HepG2 (cell line): ENCODE measurements at regions not wholly inside any gene's neighbourhood (a gene's known extent, or its start where the extent isn't known, plus 50 kb on each side); places are given as distances from the start of the nearest gene placed in this dataset.

Experiments used
- AGO1 ChIP-seq: fragments of 200-400 bp; formaldehyde crosslinking; IDR thresholded peaks from 2 replicates; pipeline ENCODE4 v1.6.1; 2017; ENCODE audit warnings: mild to moderate bottlenecking, low read depth, low read length, moderate library complexity; ENCODE audit not compliant: poor library complexity, severe bottlenecking
- ELF3 ChIP-seq: IDR thresholded peaks from 2 replicates; pipeline ENCODE4 v1.6.1; 2016; ENCODE audit warnings: missing genetic modification reagents, missing compliant biosample characterization
- GPN1 ChIP-seq: sonication (generic); formaldehyde crosslinking; IDR thresholded peaks from 2 replicates; pipeline ENCODE4 v1.5.1; 2020; ENCODE audit warnings: missing genetic modification reagents, borderline replicate concordance
- HMG20A ChIP-seq: IDR thresholded peaks from 2 replicates; pipeline ENCODE4 v1.6.1; 2016; ENCODE audit warnings: borderline replicate concordance
- JUNB ChIP-seq: sonication (generic); formaldehyde crosslinking; IDR thresholded peaks from 2 replicates; pipeline ENCODE4 v1.8.0; 2022; ENCODE audit warnings: missing genetic modification reagents, mild to moderate bottlenecking, borderline replicate concordance
- NFE2L2 ChIP-seq: fragments of 150-350 bp; IDR thresholded peaks from 2 replicates; pipeline ENCODE4 v1.6.1; 2014; ENCODE audit warnings: low read length
- NR2F2 ChIP-seq: IDR thresholded peaks from 2 replicates; pipeline ENCODE4 v1.6.1; 2012; ENCODE audit warnings: low read depth, inconsistent platforms, borderline replicate concordance
- POGZ ChIP-seq: sonication (generic); formaldehyde crosslinking; IDR thresholded peaks from 2 replicates; pipeline ENCODE4 v1.4.0; 2020; ENCODE audit warnings: mild to moderate bottlenecking, missing genetic modification reagents
- POLR2G ChIP-seq: fragments of 200-400 bp; formaldehyde crosslinking; IDR thresholded peaks from 2 replicates; pipeline ENCODE4 v1.6.1; 2018; ENCODE audit warnings: mild to moderate bottlenecking, low read depth, low read length, moderate library complexity
- RBFOX2 ChIP-seq: fragments of 200-400 bp; formaldehyde crosslinking; IDR thresholded peaks from 2 replicates; pipeline ENCODE4 v1.6.1; 2017; ENCODE audit warnings: low read depth, mild to moderate bottlenecking, low read length
- SAP130 ChIP-seq: IDR thresholded peaks from 2 replicates; pipeline ENCODE4 v1.6.1; 2016; ENCODE audit warnings: low read depth
- SIN3B ChIP-seq: fragments of 150-350 bp; IDR thresholded peaks from 2 replicates; pipeline ENCODE4 v1.6.1; 2014; ENCODE audit warnings: low read length
- TAF15 ChIP-seq: fragments of 200-400 bp; formaldehyde crosslinking; IDR thresholded peaks from one replicate; pipeline ENCODE4 v1.6.1; 2018; ENCODE audit warnings: mild to moderate bottlenecking, low read depth, low read length; ENCODE audit not compliant: poor library complexity, severe bottlenecking
- ZFP62 ChIP-seq: sonication (generic); formaldehyde crosslinking; IDR thresholded peaks from 2 replicates; pipeline ENCODE4 v1.4.0; 2020; ENCODE audit warnings: missing genetic modification reagents
- ZNF484 ChIP-seq: sonication (generic); formaldehyde crosslinking; IDR thresholded peaks from 2 replicates; pipeline ENCODE4 v1.5.1; 2020; ENCODE audit warnings: mild to moderate bottlenecking, low read depth, missing genetic modification reagents, borderline replicate concordance
- ZNF879 ChIP-seq: sonication (generic); formaldehyde crosslinking; IDR thresholded peaks from 2 replicates; pipeline ENCODE4 v1.8.1; 2023; ENCODE audit warnings: missing genetic modification reagents
- TF ChIP-seq, protein P1 (sequence below): sonication (generic); formaldehyde crosslinking; IDR thresholded peaks from 2 replicates; pipeline ENCODE4 v1.4.0; 2020; ENCODE audit warnings: missing genetic modification reagents
- TF ChIP-seq, protein P2 (sequence below): sonication (generic); formaldehyde crosslinking; IDR thresholded peaks from 2 replicates; pipeline ENCODE4 v1.8.1; 2022; ENCODE audit warnings: mild to moderate bottlenecking, missing genetic modification reagents
- TF ChIP-seq, protein P3 (sequence below): sonication (generic); formaldehyde crosslinking; IDR thresholded peaks from 2 replicates; pipeline ENCODE4 v1.4.0; 2020; ENCODE audit warnings: missing genetic modification reagents
- TF ChIP-seq, protein P4 (sequence below): sonication (generic); formaldehyde crosslinking; IDR thresholded peaks from 2 replicates; pipeline ENCODE4 v1.5.0; 2020; ENCODE audit warnings: mild to moderate bottlenecking, missing genetic modification reagents

DNA sequence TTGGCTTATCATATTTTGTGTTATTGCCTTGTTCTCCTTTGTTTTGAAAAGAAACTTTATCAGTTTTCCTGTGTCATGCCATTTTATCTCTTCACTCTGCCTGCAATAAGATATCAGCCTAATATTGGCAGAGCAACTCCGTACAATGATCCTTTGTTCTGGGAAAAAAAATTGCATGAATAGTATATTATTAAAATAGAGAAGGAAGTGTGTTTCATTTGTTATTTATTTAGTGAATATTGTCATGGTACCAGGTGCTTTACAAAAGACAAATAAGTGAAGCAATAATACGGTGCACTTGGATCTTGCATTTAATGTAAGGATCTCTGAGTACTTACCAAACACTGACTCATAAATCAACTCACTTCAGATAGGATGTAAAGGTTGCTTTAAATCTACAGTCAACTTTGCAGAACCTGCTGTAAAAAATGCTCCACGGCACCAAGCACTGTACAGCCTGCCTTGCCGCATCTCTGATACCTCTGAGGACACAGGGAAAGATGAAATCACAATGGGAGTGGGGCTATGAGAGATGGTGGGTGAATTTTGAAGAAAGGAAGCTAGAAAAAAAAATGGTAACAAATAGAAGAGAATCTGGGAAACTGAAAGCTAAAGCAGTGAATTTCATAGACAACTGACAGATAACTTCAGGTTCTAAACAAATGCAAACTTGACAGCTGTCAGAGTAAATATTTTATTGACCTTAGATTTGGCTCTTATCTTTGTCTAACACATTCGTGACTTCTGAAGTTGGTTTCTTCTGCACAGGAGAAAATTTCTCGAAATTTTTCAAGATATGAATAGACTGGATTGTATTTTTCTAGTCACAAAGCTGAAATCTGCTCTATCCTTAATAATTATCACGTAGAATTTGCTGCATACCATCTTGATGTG lies 232.1 kb downstream of the ENC1 start (continued):
- TF ChIP-seq, protein P1, sequence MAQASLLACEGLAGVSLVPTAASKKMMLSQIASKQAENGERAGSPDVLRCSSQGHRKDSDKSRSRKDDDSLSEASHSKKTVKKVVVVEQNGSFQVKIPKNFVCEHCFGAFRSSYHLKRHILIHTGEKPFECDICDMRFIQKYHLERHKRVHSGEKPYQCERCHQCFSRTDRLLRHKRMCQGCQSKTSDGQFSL, result no peak
- TF ChIP-seq GPN1 (no peak), JUNB (CRISPR knock-in tag) (peak; percentile 69; the same call in 1 of the 2 replicates), ZNF484 (no peak), POLR2G (no peak), ELF3 (CRISPR knock-in tag) (peak; percentile 92), NFE2L2 (no peak), POGZ (CRISPR knock-in tag) (no peak), NR2F2 (peak; percentile 56; the same call in 1 of the 2 replicates), AGO1 (no peak), ZNF879 (CRISPR knock-in tag) (no peak), ZFP62 (CRISPR knock-in tag) (no peak), TAF15 (no peak), SAP130 (CRISPR knock-in tag) (peak; percentile 53; the same call in 1 of the 2 replicates), HMG20A (CRISPR knock-in tag) (peak; percentile 77), SIN3B (no peak), RBFOX2 (no peak)
- TF ChIP-seq, protein P2, sequence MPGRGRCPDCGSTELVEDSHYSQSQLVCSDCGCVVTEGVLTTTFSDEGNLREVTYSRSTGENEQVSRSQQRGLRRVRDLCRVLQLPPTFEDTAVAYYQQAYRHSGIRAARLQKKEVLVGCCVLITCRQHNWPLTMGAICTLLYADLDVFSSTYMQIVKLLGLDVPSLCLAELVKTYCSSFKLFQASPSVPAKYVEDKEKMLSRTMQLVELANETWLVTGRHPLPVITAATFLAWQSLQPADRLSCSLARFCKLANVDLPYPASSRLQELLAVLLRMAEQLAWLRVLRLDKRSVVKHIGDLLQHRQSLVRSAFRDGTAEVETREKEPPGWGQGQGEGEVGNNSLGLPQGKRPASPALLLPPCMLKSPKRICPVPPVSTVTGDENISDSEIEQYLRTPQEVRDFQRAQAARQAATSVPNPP, result no peak
- TF ChIP-seq, protein P3, sequence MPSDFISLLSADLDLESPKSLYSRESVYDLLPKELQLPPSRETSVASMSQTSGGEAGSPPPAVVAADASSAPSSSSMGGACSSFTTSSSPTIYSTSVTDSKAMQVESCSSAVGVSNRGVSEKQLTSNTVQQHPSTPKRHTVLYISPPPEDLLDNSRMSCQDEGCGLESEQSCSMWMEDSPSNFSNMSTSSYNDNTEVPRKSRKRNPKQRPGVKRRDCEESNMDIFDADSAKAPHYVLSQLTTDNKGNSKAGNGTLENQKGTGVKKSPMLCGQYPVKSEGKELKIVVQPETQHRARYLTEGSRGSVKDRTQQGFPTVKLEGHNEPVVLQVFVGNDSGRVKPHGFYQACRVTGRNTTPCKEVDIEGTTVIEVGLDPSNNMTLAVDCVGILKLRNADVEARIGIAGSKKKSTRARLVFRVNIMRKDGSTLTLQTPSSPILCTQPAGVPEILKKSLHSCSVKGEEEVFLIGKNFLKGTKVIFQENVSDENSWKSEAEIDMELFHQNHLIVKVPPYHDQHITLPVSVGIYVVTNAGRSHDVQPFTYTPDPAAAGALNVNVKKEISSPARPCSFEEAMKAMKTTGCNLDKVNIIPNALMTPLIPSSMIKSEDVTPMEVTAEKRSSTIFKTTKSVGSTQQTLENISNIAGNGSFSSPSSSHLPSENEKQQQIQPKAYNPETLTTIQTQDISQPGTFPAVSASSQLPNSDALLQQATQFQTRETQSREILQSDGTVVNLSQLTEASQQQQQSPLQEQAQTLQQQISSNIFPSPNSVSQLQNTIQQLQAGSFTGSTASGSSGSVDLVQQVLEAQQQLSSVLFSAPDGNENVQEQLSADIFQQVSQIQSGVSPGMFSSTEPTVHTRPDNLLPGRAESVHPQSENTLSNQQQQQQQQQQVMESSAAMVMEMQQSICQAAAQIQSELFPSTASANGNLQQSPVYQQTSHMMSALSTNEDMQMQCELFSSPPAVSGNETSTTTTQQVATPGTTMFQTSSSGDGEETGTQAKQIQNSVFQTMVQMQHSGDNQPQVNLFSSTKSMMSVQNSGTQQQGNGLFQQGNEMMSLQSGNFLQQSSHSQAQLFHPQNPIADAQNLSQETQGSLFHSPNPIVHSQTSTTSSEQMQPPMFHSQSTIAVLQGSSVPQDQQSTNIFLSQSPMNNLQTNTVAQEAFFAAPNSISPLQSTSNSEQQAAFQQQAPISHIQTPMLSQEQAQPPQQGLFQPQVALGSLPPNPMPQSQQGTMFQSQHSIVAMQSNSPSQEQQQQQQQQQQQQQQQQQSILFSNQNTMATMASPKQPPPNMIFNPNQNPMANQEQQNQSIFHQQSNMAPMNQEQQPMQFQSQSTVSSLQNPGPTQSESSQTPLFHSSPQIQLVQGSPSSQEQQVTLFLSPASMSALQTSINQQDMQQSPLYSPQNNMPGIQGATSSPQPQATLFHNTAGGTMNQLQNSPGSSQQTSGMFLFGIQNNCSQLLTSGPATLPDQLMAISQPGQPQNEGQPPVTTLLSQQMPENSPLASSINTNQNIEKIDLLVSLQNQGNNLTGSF (CRISPR knock-in tag), result no peak
- TF ChIP-seq, protein P4, sequence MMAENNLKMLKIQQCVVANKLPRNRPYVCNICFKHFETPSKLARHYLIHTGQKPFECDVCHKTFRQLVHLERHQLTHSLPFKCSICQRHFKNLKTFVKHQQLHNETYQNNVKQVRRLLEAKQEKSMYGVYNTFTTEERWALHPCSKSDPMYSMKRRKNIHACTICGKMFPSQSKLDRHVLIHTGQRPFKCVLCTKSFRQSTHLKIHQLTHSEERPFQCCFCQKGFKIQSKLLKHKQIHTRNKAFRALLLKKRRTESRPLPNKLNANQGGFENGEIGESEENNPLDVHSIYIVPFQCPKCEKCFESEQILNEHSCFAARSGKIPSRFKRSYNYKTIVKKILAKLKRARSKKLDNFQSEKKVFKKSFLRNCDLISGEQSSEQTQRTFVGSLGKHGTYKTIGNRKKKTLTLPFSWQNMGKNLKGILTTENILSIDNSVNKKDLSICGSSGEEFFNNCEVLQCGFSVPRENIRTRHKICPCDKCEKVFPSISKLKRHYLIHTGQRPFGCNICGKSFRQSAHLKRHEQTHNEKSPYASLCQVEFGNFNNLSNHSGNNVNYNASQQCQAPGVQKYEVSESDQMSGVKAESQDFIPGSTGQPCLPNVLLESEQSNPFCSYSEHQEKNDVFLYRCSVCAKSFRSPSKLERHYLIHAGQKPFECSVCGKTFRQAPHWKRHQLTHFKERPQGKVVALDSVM (CRISPR knock-in tag), result no peak
